Right lobe of liver (tissue), 6 donors: ENCODE measurements at regions not wholly inside any gene's neighbourhood (a gene's known extent, or its start where the extent isn't known, plus 50 kb on each side); places are given as distances from the start of the nearest gene placed in this dataset.

Experiments
- ATAC-seq, 4 donors: fragments of 200-7000 bp; cut with Tn5 transposase; one replicate each; pipeline ENCODE4 v1.9.1; 2020; ENCODE audit warnings: mild to moderate bottlenecking in 4 of 4, moderate library complexity in 4 of 4
- DNase-seq, 3 donors: peaks; one replicate each; pipeline ENCODE4 v3.0.0-alpha.2; 2020
- H3K27ac ChIP-seq, 3 donors: fragments of 200-600 bp; one replicate each; pipeline ENCODE4 v1.8.0; 2022
- H3K27me3 ChIP-seq, 2 donors: fragments of 200-600 bp; one replicate each; pipeline ENCODE4 v1.8.0; 2022
- H3K36me3 ChIP-seq, 4 donors: fragments of 200-600 bp; sonication (generic) in 1 of 4; one replicate each; pipeline versions ENCODE4 v1.5.1 to v1.8.0; 2017 to 2022; ENCODE audit warnings: control low read depth in 1 of 4
- H3K4me1 ChIP-seq, 4 donors: fragments of 200-600 bp; sonication (generic) in 1 of 4; one replicate each; pipeline versions ENCODE4 v1.5.1 to v1.8.0; 2017 to 2022; ENCODE audit warnings: control low read depth in 1 of 4
- H3K4me3 ChIP-seq, 3 donors: fragments of 200-600 bp; one replicate each; pipeline ENCODE4 v1.8.0; 2022
- H3K9me3 ChIP-seq, 4 donors: fragments of 200-600 bp; sonication (generic) in 1 of 4; one replicate each; pipeline versions ENCODE4 v1.5.1 to v1.8.0; 2017 to 2022; ENCODE audit warnings: control low read depth in 1 of 4
- POLR2A ChIP-seq: fragments of 450-650 bp; IDR thresholded peaks from one replicate; pipeline ENCODE4 v1.6.1; 2017; ENCODE audit warnings: antibody characterized with exemption, mild to moderate bottlenecking
- WGBS: methylation state at CpG from one replicate; pipeline ENCODE4 v1.1.6; 2018; ENCODE audit warnings: low coverage, low lambda C conversion rate; ENCODE audit not compliant: insufficient coverage; ENCODE audit errors: missing lambda C conversion rate; 5-methylcytosine and 5-hydroxymethylcytosine counted together
- intact Hi-C, 2 donors: fragments of 100-400 bp; cut with DNase I; formaldehyde crosslinking; loops; one replicate each; pipeline versions ENCODE4 v1.11.2 to v1.14.1; 2022
- TF ChIP-seq, protein P1 (sequence below), 4 donors: fragments of 200-600 bp in 3 of 4; fragments of 450-650 bp in 1 of 4; IDR thresholded peaks; one replicate each; pipeline versions ENCODE4 v1.5.1 to v1.8.0; 2016 to 2022; ENCODE audit warnings: antibody characterized with exemption in 4 of 4, mild to moderate bottlenecking in 2 of 4
- donor health status: DM: no; HTN: yes; CAD: no.
- donor health status: DM: no; HTN: no; CAD: no.
- donor health status: DM: no; HTN: no; CAD: no.
- donor health status: DM: no; HTN: yes; CAD: no.
- donor health status: DM: no; HTN: yes; CAD: no.

DNA sequence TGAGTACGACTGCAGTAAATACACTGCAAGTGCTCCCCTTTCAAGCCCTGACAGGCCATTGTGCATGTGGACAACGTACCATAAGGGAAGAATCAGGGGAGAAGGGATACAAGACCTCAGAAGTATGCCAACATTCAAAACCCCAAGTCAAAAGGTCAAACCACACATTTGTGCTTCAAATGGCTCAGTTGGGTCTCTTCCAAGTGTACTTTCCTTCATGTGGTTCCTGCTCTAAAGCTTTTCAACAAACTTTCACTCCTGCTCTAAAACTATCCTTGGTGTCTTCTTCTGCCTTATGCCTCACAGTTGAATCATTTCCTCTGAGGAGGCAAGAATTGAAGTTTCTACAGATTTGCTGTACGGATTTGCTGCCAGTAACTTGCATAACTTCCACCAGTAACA is 305.7 kb upstream of the SLIT2 start:
- intact Hi-C loops: no loop called here
- Histone ChIP-seq H3K27ac (no peak overlapping the region), H3K9me3 (no peaks in the 10 kb centered on the region), H3K27me3 (no peaks in the 10 kb centered on the region), H3K4me1 (no peaks in the 10 kb centered on the region), H3K4me3 (no peak overlapping the region), H3K36me3 (no peaks in the 10 kb centered on the region)
- no peak for TF ChIP-seq POLR2A
- TF ChIP-seq, protein P1, sequence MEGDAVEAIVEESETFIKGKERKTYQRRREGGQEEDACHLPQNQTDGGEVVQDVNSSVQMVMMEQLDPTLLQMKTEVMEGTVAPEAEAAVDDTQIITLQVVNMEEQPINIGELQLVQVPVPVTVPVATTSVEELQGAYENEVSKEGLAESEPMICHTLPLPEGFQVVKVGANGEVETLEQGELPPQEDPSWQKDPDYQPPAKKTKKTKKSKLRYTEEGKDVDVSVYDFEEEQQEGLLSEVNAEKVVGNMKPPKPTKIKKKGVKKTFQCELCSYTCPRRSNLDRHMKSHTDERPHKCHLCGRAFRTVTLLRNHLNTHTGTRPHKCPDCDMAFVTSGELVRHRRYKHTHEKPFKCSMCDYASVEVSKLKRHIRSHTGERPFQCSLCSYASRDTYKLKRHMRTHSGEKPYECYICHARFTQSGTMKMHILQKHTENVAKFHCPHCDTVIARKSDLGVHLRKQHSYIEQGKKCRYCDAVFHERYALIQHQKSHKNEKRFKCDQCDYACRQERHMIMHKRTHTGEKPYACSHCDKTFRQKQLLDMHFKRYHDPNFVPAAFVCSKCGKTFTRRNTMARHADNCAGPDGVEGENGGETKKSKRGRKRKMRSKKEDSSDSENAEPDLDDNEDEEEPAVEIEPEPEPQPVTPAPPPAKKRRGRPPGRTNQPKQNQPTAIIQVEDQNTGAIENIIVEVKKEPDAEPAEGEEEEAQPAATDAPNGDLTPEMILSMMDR (IDR thresholded peaks at IDR 0.05): no peak
- no peak for DNase-seq
- no peak for ATAC-seq
- WGBS: 33% methylated on average over 3 of the region's 3 CpGs

DNA sequence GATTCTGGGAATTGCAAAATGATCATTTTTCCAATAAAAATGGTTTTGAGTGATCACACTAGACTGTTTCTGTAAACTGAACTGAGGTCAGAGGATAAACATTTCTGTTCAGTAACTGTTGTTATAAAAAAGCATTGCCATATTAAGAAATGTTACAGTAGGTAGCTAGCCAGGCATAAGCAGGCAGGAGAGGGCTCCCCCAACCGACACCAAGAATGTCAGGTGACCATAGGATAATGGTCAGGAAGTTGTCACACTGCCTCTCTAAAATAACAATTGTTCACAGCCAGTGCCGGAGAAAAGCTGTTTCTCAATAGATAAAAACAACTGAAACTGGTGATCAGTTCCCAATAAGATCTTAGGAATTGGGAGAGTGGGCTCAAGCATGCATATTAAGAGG is 306.2 kb upstream of the SLIT2 start:
- TF ChIP-seq, protein P1 (IDR thresholded peaks at IDR 0.05): no peak
- Histone ChIP-seq H3K27me3 (no peaks in the 10 kb centered on the region), H3K4me3 (no peak overlapping the region), H3K36me3 (no peaks in the 10 kb centered on the region), H3K4me1 (no peaks in the 10 kb centered on the region), H3K27ac (no peak overlapping the region), H3K9me3 (no peaks in the 10 kb centered on the region)
- WGBS: 63% methylated on average over 1 of the region's 2 CpGs
- ATAC-seq: no peak
- no peak for DNase-seq
- intact Hi-C loops: no loop called here

DNA sequence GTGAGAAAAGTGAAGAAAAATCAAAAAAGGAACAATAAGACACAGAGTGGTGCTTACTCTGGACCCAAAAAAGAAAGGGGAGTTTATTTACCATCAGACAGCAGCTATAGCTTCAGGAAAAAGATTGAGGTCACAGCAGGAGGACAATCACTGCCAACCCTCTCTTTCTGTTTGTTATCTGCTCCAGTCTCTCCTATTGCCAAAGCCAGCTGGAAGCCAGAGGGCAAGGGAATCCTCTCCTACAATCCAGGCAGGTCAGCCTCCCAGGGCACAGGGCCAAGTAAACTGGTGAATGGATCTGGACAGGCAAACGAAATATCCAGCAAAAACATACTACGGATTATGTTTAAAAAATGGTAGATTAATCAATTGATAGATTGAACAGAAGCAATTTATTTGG is 306.9 kb upstream of the SLIT2 start:
- TF ChIP-seq, protein P1 (IDR thresholded peaks at IDR 0.05): no peak
- TF ChIP-seq POLR2A: no peak
- DNase-seq (peak in 1 of 3 donors; percentile 46), ATAC-seq (peak in 1 of 4 donors; percentile 46)
- no peaks in the 10 kb centered on the region for H3K27me3 ChIP-seq
- no peaks in the 10 kb centered on the region for H3K9me3 ChIP-seq
- no peak overlapping the region for H3K4me3 ChIP-seq
- no peak overlapping the region for H3K27ac ChIP-seq
- WGBS: 33% methylated on average over 2 of the region's 2 CpGs
- H3K36me3 ChIP-seq: no peaks in the 10 kb centered on the region
- intact Hi-C loops: no loop called here
- no peaks in the 10 kb centered on the region for H3K4me1 ChIP-seq

DNA sequence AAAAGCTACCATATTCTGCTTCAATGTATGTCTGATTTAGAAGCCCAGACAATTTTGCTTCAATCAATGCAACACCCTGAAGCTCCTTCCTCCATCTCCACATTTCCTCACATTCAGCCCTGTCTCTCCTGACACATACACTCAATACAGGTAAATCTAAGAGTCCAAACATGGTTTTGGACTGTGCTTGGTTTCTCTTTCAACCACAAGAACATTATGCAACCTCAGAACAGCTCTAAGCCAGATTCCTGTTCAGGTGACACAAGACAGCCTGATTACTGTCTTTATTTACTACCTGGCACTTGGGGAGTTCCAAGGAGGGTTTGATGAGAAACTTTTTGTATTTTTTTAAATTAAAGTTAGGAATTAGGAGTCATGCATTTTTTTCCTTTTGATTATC is 307.5 kb upstream of the SLIT2 start:
- intact Hi-C loops: no loop called here
- Histone ChIP-seq H3K27me3 (no peaks in the 10 kb centered on the region), H3K9me3 (no peaks in the 10 kb centered on the region), H3K36me3 (no peaks in the 10 kb centered on the region), H3K4me3 (no peak overlapping the region), H3K27ac (no peak overlapping the region), H3K4me1 (no peaks in the 10 kb centered on the region)
- DNase-seq: no peak
- no peak for ATAC-seq
- TF ChIP-seq POLR2A: no peak
- TF ChIP-seq, protein P1 (IDR thresholded peaks at IDR 0.05): no peak

DNA sequence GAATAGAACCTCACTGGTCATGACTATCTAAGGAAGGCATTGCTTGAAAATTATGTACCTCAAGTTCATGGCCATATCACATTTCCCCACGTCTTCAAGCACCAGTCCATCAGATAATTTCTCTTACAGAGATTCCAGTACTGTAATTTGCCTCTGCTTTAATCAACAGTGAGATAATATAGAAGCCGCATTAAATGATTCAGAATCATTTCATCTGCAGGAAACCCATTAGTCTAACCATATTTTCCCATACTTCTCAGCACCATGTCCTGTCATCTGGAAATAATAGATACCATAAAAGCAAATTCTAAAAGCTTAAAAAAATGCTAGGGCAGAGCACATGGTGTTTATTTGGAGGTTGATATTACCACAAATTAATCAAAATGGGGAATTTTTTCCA is 310.3 kb upstream of the SLIT2 start:
- ATAC-seq (no peak), DNase-seq (no peak)
- Histone ChIP-seq H3K27me3 (no peaks in the 10 kb centered on the region), H3K4me3 (no peak overlapping the region), H3K4me1 (no peaks in the 10 kb centered on the region), H3K9me3 (no peaks in the 10 kb centered on the region), H3K36me3 (no peaks in the 10 kb centered on the region), H3K27ac (no peak overlapping the region)
- 54% methylated on average over 2 of the region's 2 CpGs for WGBS
- intact Hi-C loops: no loop called here
- TF ChIP-seq POLR2A: no peak
- TF ChIP-seq, protein P1 (IDR thresholded peaks at IDR 0.05): no peak
